ENCODE measurements at regions not wholly inside any gene's neighbourhood (a gene's known extent, or its start where the extent isn't known, plus 50 kb on each side); places are given as distances from the start of the nearest gene placed in this dataset.

- DNase-seq, result no peak
- no peak for ATAC-seq
These were observed 115.8 kb upstream of the INPP4B start for GRCh38 chr4:142961866-142962265.

- ATAC-seq (no peak), DNase-seq (no peak)
These were observed 128.2 kb upstream of the INPP4B start for GRCh38 chr4:142974328-142974727.

GRCh38 chr4:142975618-142976017, 129.5 kb upstream of the INPP4B start:
- DNase-seq, result no peak
- no peak for ATAC-seq

GRCh38 chr4:142976482-142976881, 130.4 kb upstream of the INPP4B start:
- no peak for DNase-seq
- ATAC-seq, result no peak

- DNase-seq (no peak), ATAC-seq (no peak)
These were observed 131.1 kb upstream of the INPP4B start for GRCh38 chr4:142977182-142977581.

GRCh38 chr4:142983065-142983464, 137.0 kb upstream of the INPP4B start:
- DNase-seq, result no peak
- ATAC-seq, result no peak

GRCh38 chr4:142983589-142983988, 137.5 kb upstream of the INPP4B start:
- no peak for DNase-seq

GRCh38 chr4:142984871-142985585, 138.9 kb upstream of the INPP4B start:
- DNase-seq, result no peak
- no peak for ATAC-seq

More at GRCh38 chr4:142983589-142983988, 137.5 kb upstream of the INPP4B start:
- ATAC-seq, result no peak

GRCh38 chr4:143016171-143016570, 168.5 kb upstream of the USP38 start:
- DNase-seq (no peak), ATAC-seq (no peak)

- no peak for DNase-seq
- no peak for ATAC-seq
These were observed 167.5 kb upstream of the USP38 start for GRCh38 chr4:143017210-143017609.

GRCh38 chr4:143019351-143019750, 165.4 kb upstream of the USP38 start:
- no peak for ATAC-seq
- DNase-seq, result no peak

GRCh38 chr4:143021384-143021783, 163.3 kb upstream of the USP38 start:
- ATAC-seq (no peak), DNase-seq (no peak)

GRCh38 chr4:143023239-143023918, 161.3 kb upstream of the USP38 start:
- no peak for ATAC-seq

GRCh38 chr4:143025081-143025704, 159.5 kb upstream of the USP38 start:
- DNase-seq, result no peak
- peak; percentile 45 for ATAC-seq

More at GRCh38 chr4:143023239-143023918, 161.3 kb upstream of the USP38 start:
- DNase-seq, result no peak

- DNase-seq, result no peak
- ATAC-seq, result no peak
These were observed 158.1 kb upstream of the USP38 start for GRCh38 chr4:143026459-143027170.

- DNase-seq (no peak), ATAC-seq (no peak)
These were observed 149.1 kb upstream of the USP38 start for GRCh38 chr4:143035661-143036060.

- DNase-seq (no peak), ATAC-seq (no peak)
These were observed 148.3 kb upstream of the USP38 start for GRCh38 chr4:143036443-143036842.

GRCh38 chr4:143046454-143046853, 138.3 kb upstream of the USP38 start:
- ATAC-seq (no peak), DNase-seq (no peak)

GRCh38 chr4:143046906-143047305, 137.8 kb upstream of the USP38 start:
- no peak for ATAC-seq
- no peak for DNase-seq

- ATAC-seq, result no peak
- no peak for DNase-seq
These were observed 129.7 kb upstream of the USP38 start for GRCh38 chr4:143054971-143055370.

GRCh38 chr4:143055997-143056396, 128.7 kb upstream of the USP38 start:
- ATAC-seq, result no peak
- no peak for DNase-seq

GRCh38 chr4:143071351-143071750, 113.4 kb upstream of the USP38 start:
- DNase-seq (no peak), ATAC-seq (no peak)

- ATAC-seq (no peak), DNase-seq (no peak)
These were observed 108.0 kb upstream of the USP38 start for GRCh38 chr4:143076723-143077122.
